ENCODE measurements at regions not wholly inside any gene's neighbourhood (a gene's known extent, or its start where the extent isn't known, plus 50 kb on each side); places are given as distances from the start of the nearest gene placed in this dataset.

- peaks cover 25 to 63% (median 34%) of the 10 kb centered on the region in 3 donors for H3K4me1 Mint-ChIP-seq
- 14% methylated on average over 2 of the region's 2 CpGs for WGBS (ENCODE audit: insufficient coverage)
- DNase-seq (no peak), ATAC-seq (replicated peaks in 1 of 4) (no peak)
- Histone ChIP-seq H3K9me3 (no peaks in the 10 kb centered on the region), H3K36me3 (ENCODE audit: control insufficient read depth in 2 of 2, extremely low read depth in 1 of 2, insufficient read depth in 1 of 2, low read length in 1 of 2) (no peaks in the 10 kb centered on the region), H3K4me3 (ENCODE audit: control insufficient read depth in 1 of 2, extremely low read depth in 1 of 2, low read length in 1 of 2) (no peak overlapping the region), H3K27me3 (replicated peaks in 1 of 2; ENCODE audit: control insufficient read depth in 2 of 2, extremely low read depth in 1 of 2, insufficient read depth in 2 of 2, low read length in 1 of 2) (no peaks in the 10 kb centered on the region), H3K27ac (ENCODE audit: low read length) (no peak overlapping the region), H3K4me1 (ENCODE audit: control insufficient read depth in 1 of 2, extremely low read depth in 1 of 2, insufficient read depth in 2 of 2, low read length in 2 of 2) (peaks cover 3 to 8% of the 10 kb centered on the region in 2 experiments)
- no peaks in the 10 kb centered on the region for H3K27me3 Mint-ChIP-seq
- no peaks in the 10 kb centered on the region for H3K9me3 Mint-ChIP-seq
- peaks cover 4% of the 10 kb centered on the region for H3K36me3 Mint-ChIP-seq
- H3K4me3 Mint-ChIP-seq, result no peak overlapping the region
- no peak overlapping the region for H3K27ac Mint-ChIP-seq
- ChIA-PET CTCF (no interaction called here), POLR2A (no interaction called here)
Observed at GRCh38 chr9:653421-653820, 188.1 kb upstream of the DMRT1 start.

DNA sequence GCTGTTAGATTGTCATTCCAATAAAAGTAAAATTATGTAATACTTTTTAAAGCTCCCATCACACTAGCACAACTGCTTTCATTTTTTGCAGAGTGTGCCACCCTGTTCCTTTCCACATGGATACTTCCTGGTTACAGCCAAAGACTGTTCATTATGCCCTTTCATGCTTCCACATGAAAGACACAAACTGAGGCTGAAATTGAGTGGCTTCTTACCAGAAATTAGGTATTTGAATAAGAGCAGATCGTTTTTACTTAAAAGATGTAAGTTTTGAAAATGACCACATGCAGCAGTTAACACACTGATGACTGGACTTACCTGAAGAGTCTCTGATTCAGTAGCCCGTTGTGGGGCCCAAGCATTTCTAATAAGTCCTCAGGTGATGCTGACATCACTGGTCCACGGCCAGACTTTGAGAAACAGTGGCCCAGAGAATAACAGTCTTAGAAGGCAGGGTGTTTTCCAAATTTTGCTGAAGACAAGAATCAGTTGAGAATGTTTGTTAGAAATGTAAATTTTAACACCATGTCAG is 187.6 kb upstream of the DMRT1 start:
- Mint-ChIP-seq H3K4me3 (no peak overlapping the region), H3K27ac (no peak overlapping the region), H3K4me1 (peaks cover 25 to 62% (median 33%) of the 10 kb centered on the region in 3 donors), H3K9me3 (no peaks in the 10 kb centered on the region), H3K27me3 (no peaks in the 10 kb centered on the region), H3K36me3 (peaks cover 4% of the 10 kb centered on the region)
- Histone ChIP-seq H3K27ac (ENCODE audit: low read length) (no peak overlapping the region), H3K9me3 (no peaks in the 10 kb centered on the region), H3K4me3 (ENCODE audit: control insufficient read depth in 1 of 2, extremely low read depth in 1 of 2, low read length in 1 of 2) (no peak overlapping the region), H3K27me3 (replicated peaks in 1 of 2; ENCODE audit: control insufficient read depth in 2 of 2, extremely low read depth in 1 of 2, insufficient read depth in 2 of 2, low read length in 1 of 2) (no peaks in the 10 kb centered on the region), H3K4me1 (ENCODE audit: control insufficient read depth in 1 of 2, extremely low read depth in 1 of 2, insufficient read depth in 2 of 2, low read length in 2 of 2) (peaks cover 3 to 8% of the 10 kb centered on the region in 2 experiments), H3K36me3 (ENCODE audit: control insufficient read depth in 2 of 2, extremely low read depth in 1 of 2, insufficient read depth in 1 of 2, low read length in 1 of 2) (no peaks in the 10 kb centered on the region)
- WGBS (ENCODE audit: insufficient coverage), result 75% methylated on average over 1 of the region's 3 CpGs
- POLR2A ChIA-PET, result no interaction called here
- ATAC-seq (replicated peaks in 1 of 4), result no peak
- no peak for DNase-seq
- CTCF ChIA-PET, result no interaction called here

DNA sequence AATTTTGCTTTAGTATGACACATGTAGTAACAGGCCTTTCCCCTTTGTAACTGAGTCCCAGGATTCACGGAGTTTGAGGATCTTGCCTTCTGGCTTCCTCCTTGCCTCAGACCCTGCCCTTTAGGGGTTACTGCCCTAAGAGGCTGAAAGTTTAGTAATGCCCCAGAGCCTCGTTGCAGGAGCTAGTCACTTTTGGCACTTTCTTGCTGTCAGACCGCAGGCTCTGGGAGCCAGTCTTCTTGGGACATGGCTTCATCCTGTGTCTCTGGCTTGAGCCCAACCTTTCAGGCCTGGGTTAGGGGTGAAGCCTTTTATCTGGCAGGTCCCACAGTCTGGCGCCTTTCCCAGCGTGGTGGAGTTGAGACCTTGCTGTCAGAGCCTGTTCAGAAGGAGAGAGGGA is 185.6 kb upstream of the DMRT1 start:
- ATAC-seq (replicated peaks in 1 of 4) (no peak), DNase-seq (no peak)
- H3K4me1 ChIP-seq (ENCODE audit: control insufficient read depth in 1 of 2, extremely low read depth in 1 of 2, insufficient read depth in 2 of 2, low read length in 2 of 2), result no peaks in the 10 kb centered on the region
- ChIA-PET CTCF (no interaction called here), POLR2A (no interaction called here)
- Mint-ChIP-seq H3K36me3 (peaks cover under 1% of the 10 kb centered on the region), H3K4me1 (peaks cover 11 to 54% (median 13%) of the 10 kb centered on the region in 3 donors), H3K27ac (no peak overlapping the region), H3K9me3 (no peaks in the 10 kb centered on the region), H3K4me3 (no peak overlapping the region), H3K27me3 (no peaks in the 10 kb centered on the region)
- H3K27me3 ChIP-seq (replicated peaks in 1 of 2; ENCODE audit: control insufficient read depth in 2 of 2, extremely low read depth in 1 of 2, insufficient read depth in 2 of 2, low read length in 1 of 2), result no peaks in the 10 kb centered on the region
- H3K36me3 ChIP-seq (ENCODE audit: control insufficient read depth in 2 of 2, extremely low read depth in 1 of 2, insufficient read depth in 1 of 2, low read length in 1 of 2), result no peaks in the 10 kb centered on the region
- H3K9me3 ChIP-seq, result no peaks in the 10 kb centered on the region
- H3K4me3 ChIP-seq (ENCODE audit: control insufficient read depth in 1 of 2, extremely low read depth in 1 of 2, low read length in 1 of 2), result no peak overlapping the region
- WGBS (ENCODE audit: insufficient coverage), result 95% methylated on average over 4 of the region's 5 CpGs
- no peak overlapping the region for H3K27ac ChIP-seq (ENCODE audit: low read length)

GRCh38 chr9:656926-657568 is 184.4 kb upstream of the DMRT1 start:
- Histone ChIP-seq H3K36me3 (ENCODE audit: control insufficient read depth in 2 of 2, extremely low read depth in 1 of 2, insufficient read depth in 1 of 2, low read length in 1 of 2) (no peaks in the 10 kb centered on the region), H3K9me3 (no peaks in the 10 kb centered on the region), H3K4me3 (ENCODE audit: control insufficient read depth in 1 of 2, extremely low read depth in 1 of 2, low read length in 1 of 2) (no peak overlapping the region), H3K4me1 (ENCODE audit: control insufficient read depth in 1 of 2, extremely low read depth in 1 of 2, insufficient read depth in 2 of 2, low read length in 2 of 2) (no peaks in the 10 kb centered on the region), H3K27ac (ENCODE audit: low read length) (no peak overlapping the region), H3K27me3 (replicated peaks in 1 of 2; ENCODE audit: control insufficient read depth in 2 of 2, extremely low read depth in 1 of 2, insufficient read depth in 2 of 2, low read length in 1 of 2) (no peaks in the 10 kb centered on the region)
- H3K4me3 Mint-ChIP-seq, result no peak overlapping the region
- ATAC-seq (replicated peaks in 1 of 4) (no peak), DNase-seq (no peak)
- no peaks in the 10 kb centered on the region for H3K9me3 Mint-ChIP-seq
- POLR2A ChIA-PET, result no interaction called here
- CTCF ChIA-PET, result no interaction called here
- H3K36me3 Mint-ChIP-seq, result peaks cover 2% of the 10 kb centered on the region
- H3K4me1 Mint-ChIP-seq, result peaks cover 10 to 52% (median 13%) of the 10 kb centered on the region in 3 donors
- no peaks in the 10 kb centered on the region for H3K27me3 Mint-ChIP-seq
- H3K27ac Mint-ChIP-seq, result no peak overlapping the region
- no CpG with 5 or more reads among the region's 3 CpGs for WGBS (ENCODE audit: insufficient coverage)

- H3K4me3 ChIP-seq (ENCODE audit: control insufficient read depth in 1 of 2, extremely low read depth in 1 of 2, low read length in 1 of 2), result no peak overlapping the region
Observed at GRCh38 chr9:659286-659685, 182.2 kb upstream of the DMRT1 start.

DNA sequence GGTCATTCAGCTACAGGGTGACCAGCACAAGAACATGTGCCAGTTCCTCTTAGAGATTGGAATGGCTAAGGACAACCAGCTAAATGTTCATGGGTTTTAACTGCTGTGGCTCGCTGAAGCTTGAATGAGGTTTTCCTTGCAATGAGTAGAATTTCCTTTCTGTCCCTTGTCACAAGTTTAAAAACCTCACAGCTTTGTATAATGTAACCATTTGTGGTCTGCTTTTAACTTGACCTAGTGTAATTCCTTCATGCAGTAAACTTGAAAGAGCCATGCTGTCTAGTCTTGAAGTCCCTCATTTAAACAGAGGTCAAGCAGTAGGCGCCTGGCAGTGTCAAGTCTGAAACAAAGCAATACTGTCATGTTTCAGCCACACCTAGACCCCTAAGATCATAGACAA is 181.3 kb upstream of the DMRT1 start:
- DNase-seq, result no peak
- no peak for ATAC-seq (replicated peaks in 1 of 4)
- no peaks in the 10 kb centered on the region for H3K27me3 ChIP-seq (replicated peaks in 1 of 2; ENCODE audit: control insufficient read depth in 2 of 2, extremely low read depth in 1 of 2, insufficient read depth in 2 of 2, low read length in 1 of 2)
- ChIA-PET POLR2A (no interaction called here), CTCF (no interaction called here)
- Mint-ChIP-seq H3K4me3 (no peak overlapping the region), H3K36me3 (peaks cover 5% of the 10 kb centered on the region), H3K4me1 (peaks cover 0 to 39% (median 6%) of the 10 kb centered on the region in 3 donors), H3K27me3 (no peaks in the 10 kb centered on the region), H3K27ac (no peak overlapping the region), H3K9me3 (no peaks in the 10 kb centered on the region)
- WGBS (ENCODE audit: insufficient coverage), result no CpG with 5 or more reads among the region's 2 CpGs
- no peak overlapping the region for H3K4me3 ChIP-seq (ENCODE audit: control insufficient read depth in 1 of 2, extremely low read depth in 1 of 2, low read length in 1 of 2)
- no peaks in the 10 kb centered on the region for H3K9me3 ChIP-seq
- no peaks in the 10 kb centered on the region for H3K36me3 ChIP-seq (ENCODE audit: control insufficient read depth in 2 of 2, extremely low read depth in 1 of 2, insufficient read depth in 1 of 2, low read length in 1 of 2)
- no peaks in the 10 kb centered on the region for H3K4me1 ChIP-seq (ENCODE audit: control insufficient read depth in 1 of 2, extremely low read depth in 1 of 2, insufficient read depth in 2 of 2, low read length in 2 of 2)
- H3K27ac ChIP-seq (ENCODE audit: low read length), result no peak overlapping the region

More at GRCh38 chr9:659286-659685, 182.2 kb upstream of the DMRT1 start:
- Mint-ChIP-seq H3K9me3 (no peaks in the 10 kb centered on the region), H3K27ac (no peak overlapping the region), H3K36me3 (peaks cover 5% of the 10 kb centered on the region), H3K4me3 (no peak overlapping the region), H3K27me3 (no peaks in the 10 kb centered on the region), H3K4me1 (peaks cover 6 to 43% (median 7%) of the 10 kb centered on the region in 3 donors)
- ChIA-PET CTCF (no interaction called here), POLR2A (no interaction called here)
- H3K4me1 ChIP-seq (ENCODE audit: control insufficient read depth in 1 of 2, extremely low read depth in 1 of 2, insufficient read depth in 2 of 2, low read length in 2 of 2), result no peaks in the 10 kb centered on the region
- ATAC-seq (replicated peaks in 1 of 4) (no peak), DNase-seq (no peak)
- WGBS (ENCODE audit: insufficient coverage), result 87% methylated on average over 2 of the region's 5 CpGs
- no peaks in the 10 kb centered on the region for H3K9me3 ChIP-seq
- H3K27me3 ChIP-seq (replicated peaks in 1 of 2; ENCODE audit: control insufficient read depth in 2 of 2, extremely low read depth in 1 of 2, insufficient read depth in 2 of 2, low read length in 1 of 2), result no peaks in the 10 kb centered on the region
- H3K27ac ChIP-seq (ENCODE audit: low read length), result no peak overlapping the region
- H3K36me3 ChIP-seq (ENCODE audit: control insufficient read depth in 2 of 2, extremely low read depth in 1 of 2, insufficient read depth in 1 of 2, low read length in 1 of 2), result no peaks in the 10 kb centered on the region
